ENCODE measurements at regions not wholly inside any gene's neighbourhood (a gene's known extent, or its start where the extent isn't known, plus 50 kb on each side); places are given as distances from the start of the nearest gene placed in this dataset.

- DNase-seq = no peak
Measured at GRCh38 chr6:1144842-1145767, 166.8 kb upstream of the FOXQ1 start.

GRCh38 chr6:1143655-1144054 is 168.2 kb upstream of the FOXQ1 start:
- DNase-seq = no peak

GRCh38 chr6:1139155-1139890 is 172.6 kb upstream of the FOXQ1 start:
- DNase-seq = no peak

GRCh38 chr6:1137849-1138248 is 174.0 kb upstream of the FOXQ1 start:
- DNase-seq = no peak

- no peak for DNase-seq
Measured at GRCh38 chr6:1136827-1137226, 175.1 kb upstream of the FOXQ1 start.

GRCh38 chr6:1136415-1136774 is 175.5 kb upstream of the FOXQ1 start:
- no peak for DNase-seq

- DNase-seq = no peak
Measured at GRCh38 chr6:1135726-1136414, 176.0 kb upstream of the FOXQ1 start.

- no peak for DNase-seq
Measured at GRCh38 chr6:1131285-1132079, 180.4 kb upstream of the FOXQ1 start.

GRCh38 chr6:1130709-1131108 is 181.2 kb upstream of the FOXQ1 start:
- DNase-seq = no peak

GRCh38 chr6:1129131-1129530 is 182.8 kb upstream of the FOXQ1 start:
- no peak for DNase-seq

GRCh38 chr6:1127597-1128288 is 184.2 kb upstream of the FOXQ1 start:
- no peak for DNase-seq

- DNase-seq = no peak
Measured at GRCh38 chr6:1127129-1127528, 184.8 kb upstream of the FOXQ1 start.

GRCh38 chr6:1126036-1126435 is 185.9 kb upstream of the FOXQ1 start:
- no peak for DNase-seq

GRCh38 chr6:1125297-1125696 is 186.6 kb upstream of the FOXQ1 start:
- DNase-seq = no peak

- no peak for DNase-seq
Measured at GRCh38 chr6:1124885-1125284, 187.0 kb upstream of the FOXQ1 start.

GRCh38 chr6:1123386-1124375 is 188.2 kb upstream of the FOXQ1 start:
- no peak for DNase-seq

- DNase-seq = no peak
Measured at GRCh38 chr6:1122083-1122482, 189.8 kb upstream of the FOXQ1 start.

GRCh38 chr6:1118287-1118647 is 193.6 kb upstream of the FOXQ1 start:
- DNase-seq = no peak

- no peak for DNase-seq
Measured at GRCh38 chr6:1117530-1118286, 194.2 kb upstream of the FOXQ1 start.

GRCh38 chr6:1116149-1116548 is 195.7 kb upstream of the FOXQ1 start:
- DNase-seq = no peak

All from SHP77 treated with DMSO at 0.1 percent for 48 hours (cell line).